ENCODE measurements at regions not wholly inside any gene's neighbourhood (a gene's known extent, or its start where the extent isn't known, plus 50 kb on each side); places are given as distances from the start of the nearest gene placed in this dataset.

DNA sequence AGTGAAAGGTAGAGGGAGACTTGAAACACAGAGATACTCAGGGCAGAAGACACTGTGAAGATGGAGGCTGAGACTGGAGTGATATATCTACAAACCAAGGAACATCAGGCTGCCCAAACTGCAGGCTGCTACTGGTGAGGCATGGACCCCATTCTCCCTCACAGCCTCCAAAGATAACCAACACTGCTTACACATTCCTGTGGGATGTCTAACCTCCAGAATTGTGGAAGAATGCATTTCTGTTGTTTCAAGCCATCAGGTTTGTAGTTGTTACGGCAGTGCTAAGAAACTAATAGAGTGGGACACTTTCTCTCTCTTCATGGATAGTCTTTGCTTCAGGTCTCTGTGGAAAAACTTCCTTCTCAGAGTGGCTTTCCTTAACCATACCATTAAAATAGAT lies 182.6 kb upstream of the TMEM106B start:
- Histone ChIP-seq H3K79me2 (no peaks in the 10 kb centered on the region), H3K4me2 (no peak overlapping the region), H3K36me3 (replicated peaks; ENCODE audit: insufficient read depth, low read depth) (no peaks in the 10 kb centered on the region), H4K20me1 (ENCODE audit: insufficient read depth, poor library complexity, severe bottlenecking) (no peaks in the 10 kb centered on the region), H3K9me3 (ENCODE audit: low read depth) (no peaks in the 10 kb centered on the region), H2AFZ (no peak overlapping the region), H3K9me2 (replicated peaks; ENCODE audit: insufficient read depth) (no peaks in the 10 kb centered on the region), H3K4me1 (ENCODE audit: insufficient read depth) (no peaks in the 10 kb centered on the region), H3K4me3 (no peak overlapping the region), H3K27ac (no peak overlapping the region), H3K27me3 (no peaks in the 10 kb centered on the region)
- no peak for DNase-seq (ENCODE audit: low spot score)
- TF ChIP-seq EZH2phosphoT487 (IDR thresholded peaks at IDR 0.05; ENCODE audit: low read depth, severe bottlenecking, unreplicated experiment): no peak
- TF ChIP-seq EZH2 (IDR thresholded peaks at IDR 0.05; ENCODE audit: borderline replicate concordance): no peak
- TF ChIP-seq, protein P1, sequence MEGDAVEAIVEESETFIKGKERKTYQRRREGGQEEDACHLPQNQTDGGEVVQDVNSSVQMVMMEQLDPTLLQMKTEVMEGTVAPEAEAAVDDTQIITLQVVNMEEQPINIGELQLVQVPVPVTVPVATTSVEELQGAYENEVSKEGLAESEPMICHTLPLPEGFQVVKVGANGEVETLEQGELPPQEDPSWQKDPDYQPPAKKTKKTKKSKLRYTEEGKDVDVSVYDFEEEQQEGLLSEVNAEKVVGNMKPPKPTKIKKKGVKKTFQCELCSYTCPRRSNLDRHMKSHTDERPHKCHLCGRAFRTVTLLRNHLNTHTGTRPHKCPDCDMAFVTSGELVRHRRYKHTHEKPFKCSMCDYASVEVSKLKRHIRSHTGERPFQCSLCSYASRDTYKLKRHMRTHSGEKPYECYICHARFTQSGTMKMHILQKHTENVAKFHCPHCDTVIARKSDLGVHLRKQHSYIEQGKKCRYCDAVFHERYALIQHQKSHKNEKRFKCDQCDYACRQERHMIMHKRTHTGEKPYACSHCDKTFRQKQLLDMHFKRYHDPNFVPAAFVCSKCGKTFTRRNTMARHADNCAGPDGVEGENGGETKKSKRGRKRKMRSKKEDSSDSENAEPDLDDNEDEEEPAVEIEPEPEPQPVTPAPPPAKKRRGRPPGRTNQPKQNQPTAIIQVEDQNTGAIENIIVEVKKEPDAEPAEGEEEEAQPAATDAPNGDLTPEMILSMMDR (IDR thresholded peaks at IDR 0.05; ENCODE audit: poor library complexity): no peak
- 52% methylated on average over 1 of the region's 1 CpG for WGBS (ENCODE audit: low lambda C conversion rate, missing lambda C conversion rate)

DNA sequence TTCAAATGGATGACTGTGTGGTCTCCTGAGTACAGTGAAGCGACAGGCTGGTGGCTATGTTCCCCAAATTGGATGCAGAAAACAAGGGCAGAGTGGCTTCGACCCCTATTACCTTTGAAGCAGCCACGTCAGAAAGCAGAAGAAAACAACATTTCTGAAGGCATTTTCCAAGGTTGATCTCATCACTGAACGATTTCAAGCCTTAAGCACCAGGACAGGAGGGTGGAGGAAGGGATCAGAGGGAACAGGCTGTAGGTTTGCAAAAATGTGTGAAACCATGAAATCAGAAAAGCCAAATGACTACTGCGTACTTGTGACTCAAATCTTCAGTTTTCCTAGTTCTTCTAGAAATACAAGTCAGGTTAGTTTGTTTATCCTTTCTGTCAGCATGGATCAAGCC lies 181.0 kb upstream of the TMEM106B start:
- no peaks in the 10 kb centered on the region for H3K36me3 ChIP-seq (replicated peaks; ENCODE audit: insufficient read depth, low read depth)
- no peaks in the 10 kb centered on the region for H3K4me1 ChIP-seq (ENCODE audit: insufficient read depth)
- no peak overlapping the region for H2AFZ ChIP-seq
- DNase-seq (ENCODE audit: low spot score): peak; percentile 7
- H3K27me3 ChIP-seq: no peaks in the 10 kb centered on the region
- H4K20me1 ChIP-seq (ENCODE audit: insufficient read depth, poor library complexity, severe bottlenecking): no peaks in the 10 kb centered on the region
- no peaks in the 10 kb centered on the region for H3K79me2 ChIP-seq
- no peaks in the 10 kb centered on the region for H3K9me3 ChIP-seq (ENCODE audit: low read depth)
- no peak overlapping the region for H3K27ac ChIP-seq
- H3K9me2 ChIP-seq (replicated peaks; ENCODE audit: insufficient read depth): no peaks in the 10 kb centered on the region
- no peak overlapping the region for H3K4me2 ChIP-seq
- 74% methylated on average over 5 of the region's 5 CpGs for WGBS (ENCODE audit: low lambda C conversion rate, missing lambda C conversion rate)
- TF ChIP-seq, protein P1 (IDR thresholded peaks at IDR 0.05; ENCODE audit: poor library complexity): no peak
- TF ChIP-seq EZH2phosphoT487 (IDR thresholded peaks at IDR 0.05; ENCODE audit: low read depth, severe bottlenecking, unreplicated experiment): no peak
- TF ChIP-seq EZH2 (IDR thresholded peaks at IDR 0.05; ENCODE audit: borderline replicate concordance): no peak
- no peak overlapping the region for H3K4me3 ChIP-seq

DNA sequence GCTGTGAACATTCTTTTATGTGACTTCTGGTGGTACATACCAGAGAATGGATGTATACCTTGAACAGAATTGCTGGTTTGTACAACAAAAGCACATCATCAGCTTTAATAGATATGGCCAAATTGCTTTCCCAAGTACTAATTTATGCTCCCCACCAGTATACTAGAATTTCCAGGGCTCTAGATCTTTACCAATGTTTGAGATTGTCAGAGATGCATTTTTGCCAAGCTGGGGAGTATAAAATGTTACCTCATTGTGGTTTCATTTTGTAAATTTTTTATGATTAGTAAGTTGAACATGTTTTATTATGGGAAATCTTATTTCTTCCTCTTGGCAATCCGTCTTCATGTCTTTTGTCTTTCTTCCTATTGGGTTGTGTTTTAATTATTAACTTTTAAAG lies 179.9 kb upstream of the TMEM106B start:
- H3K9me3 ChIP-seq (ENCODE audit: low read depth): no peaks in the 10 kb centered on the region
- WGBS (ENCODE audit: low lambda C conversion rate, missing lambda C conversion rate): 88% methylated on average over 1 of the region's 1 CpG
- no peak for DNase-seq (ENCODE audit: low spot score)
- no peaks in the 10 kb centered on the region for H3K9me2 ChIP-seq (replicated peaks; ENCODE audit: insufficient read depth)
- no peak overlapping the region for H3K4me2 ChIP-seq
- no peaks in the 10 kb centered on the region for H3K79me2 ChIP-seq
- no peaks in the 10 kb centered on the region for H3K4me1 ChIP-seq (ENCODE audit: insufficient read depth)
- H3K27me3 ChIP-seq: no peaks in the 10 kb centered on the region
- H4K20me1 ChIP-seq (ENCODE audit: insufficient read depth, poor library complexity, severe bottlenecking): no peaks in the 10 kb centered on the region
- H3K4me3 ChIP-seq: no peak overlapping the region
- no peaks in the 10 kb centered on the region for H3K36me3 ChIP-seq (replicated peaks; ENCODE audit: insufficient read depth, low read depth)
- TF ChIP-seq, protein P1 (IDR thresholded peaks at IDR 0.05; ENCODE audit: poor library complexity): no peak
- TF ChIP-seq EZH2phosphoT487 (IDR thresholded peaks at IDR 0.05; ENCODE audit: low read depth, severe bottlenecking, unreplicated experiment) (no peak), EZH2 (IDR thresholded peaks at IDR 0.05; ENCODE audit: borderline replicate concordance) (no peak)
- H2AFZ ChIP-seq: no peak overlapping the region
- no peak overlapping the region for H3K27ac ChIP-seq

DNA sequence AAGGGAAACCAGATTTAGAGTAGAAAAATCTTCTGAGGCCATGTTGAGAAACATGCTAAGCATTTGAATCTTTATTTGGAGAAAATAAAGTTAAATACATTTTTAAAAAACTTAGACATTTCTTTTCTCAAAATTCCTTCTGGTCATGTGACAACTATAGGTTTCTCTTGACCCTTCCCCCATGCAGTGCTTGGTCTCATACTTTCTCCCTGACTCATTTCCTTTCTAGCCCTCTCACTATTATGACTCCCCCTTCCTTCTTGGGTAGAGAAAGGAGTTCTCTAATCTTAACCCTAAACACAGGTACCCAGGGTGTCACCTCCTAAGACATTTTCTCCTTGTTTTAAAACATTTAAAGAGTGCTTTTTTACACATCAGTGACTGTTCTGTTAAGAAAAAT lies 179.5 kb upstream of the TMEM106B start:
- H4K20me1 ChIP-seq (ENCODE audit: insufficient read depth, poor library complexity, severe bottlenecking): no peaks in the 10 kb centered on the region
- no peak overlapping the region for H3K4me3 ChIP-seq
- no peaks in the 10 kb centered on the region for H3K36me3 ChIP-seq (replicated peaks; ENCODE audit: insufficient read depth, low read depth)
- H3K27ac ChIP-seq: no peak overlapping the region
- H3K4me2 ChIP-seq: no peak overlapping the region
- H2AFZ ChIP-seq: no peak overlapping the region
- no peaks in the 10 kb centered on the region for H3K9me3 ChIP-seq (ENCODE audit: low read depth)
- H3K9me2 ChIP-seq (replicated peaks; ENCODE audit: insufficient read depth): no peaks in the 10 kb centered on the region
- H3K79me2 ChIP-seq: no peaks in the 10 kb centered on the region
- no peaks in the 10 kb centered on the region for H3K4me1 ChIP-seq (ENCODE audit: insufficient read depth)
- TF ChIP-seq, protein P1 (IDR thresholded peaks at IDR 0.05; ENCODE audit: poor library complexity): no peak
- TF ChIP-seq EZH2 (IDR thresholded peaks at IDR 0.05; ENCODE audit: borderline replicate concordance) (no peak), EZH2phosphoT487 (IDR thresholded peaks at IDR 0.05; ENCODE audit: low read depth, severe bottlenecking, unreplicated experiment) (no peak)
- H3K27me3 ChIP-seq: no peaks in the 10 kb centered on the region
- peak; percentile 5 for DNase-seq (ENCODE audit: low spot score)

All from hepatocyte (in vitro differentiated cells).